HCT116 (cell line): ENCODE measurements at regions not wholly inside any gene's neighbourhood (a gene's known extent, or its start where the extent isn't known, plus 50 kb on each side); places are given as distances from the start of the nearest gene placed in this dataset.

ENCODE experiments used
- ATAC-seq: fragments of 200-7000 bp; cut with Tn5 transposase; 2 replicates; pipeline ENCODE4 v1.9.1; 2020; ENCODE audit warnings: mild to moderate bottlenecking, moderate library complexity
- BruUV-seq: library from RNA; stranded (reverse); fragments of 400-500 nt; replicated peaks from 2 replicates; lab custom pipeline; 2021; lab: Mats Ljungman, UMichigan
- CTCF ChIA-PET: fragments of 300-600 bp; sonication (Branson Sonifier 250); formaldehyde crosslinking; loops from one replicate; lab custom pipeline; 2021; ENCODE audit warnings: antibody characterized with exemption; lab: Charles Lee
- POLR2A ChIA-PET: fragments of 300-600, 350-600 bp; sonication (Branson Sonifier 250); formaldehyde crosslinking; loops from one replicate; lab custom pipeline; 2021; ENCODE audit warnings: antibody characterized with exemption; lab: Charles Lee
- RAD21 ChIA-PET, 2 experiments: fragments of 300-600 bp; sonication (Branson Sonifier 250); formaldehyde crosslinking; loops; one replicate each; lab custom pipeline; 2023; ENCODE audit warnings: low total read pairs in 2 of 2; ENCODE audit not compliant: uncharacterized antibody in 2 of 2, unreplicated experiment in 2 of 2, low non-redundant PET in 1 of 2; lab: Charles Lee
- DNase-seq: peaks from one replicate; pipeline ENCODE4 v3.0.0-alpha.2; 2010; ENCODE audit warnings: low read depth, low spot score
- H2AFZ ChIP-seq: fragments of 200-600 bp; shearing (Covaris generic), sonication (generic); 2 replicates; pipeline ENCODE4 v1.6.1; 2017; ENCODE audit warnings: low read depth, mixed run types, mixed read lengths, antibody characterized with exemption, low read length; ENCODE audit not compliant: poor library complexity, severe bottlenecking
- H3K27ac ChIP-seq: 2 replicates; pipeline ENCODE4 v1.5.1; 2012; ENCODE audit warnings: low read depth, low read length
- H3K27me3 ChIP-seq: fragments of 200-600 bp; sonication (generic); 2 replicates; pipeline ENCODE4 v1.6.1; 2016; ENCODE audit warnings: mixed run types, low read length, mixed read lengths; ENCODE audit not compliant: insufficient read depth
- H3K36me3 ChIP-seq, 2 experiments: fragments of 200-500 bp in 1 of 2; fragments of 200-600 bp in 1 of 2; sonication (Bioruptor generic) in 1 of 2; sonication (generic) in 1 of 2; 2 replicates each; pipeline versions ENCODE4 v1.5.1 to v1.6.1; 2014 to 2016; ENCODE audit warnings: low read length in 2 of 2, inconsistent platforms in 1 of 2, mixed read lengths in 1 of 2, mixed run types in 1 of 2; ENCODE audit not compliant: insufficient read depth in 2 of 2, control insufficient read depth in 1 of 2
- H3K4me1 ChIP-seq, 2 experiments: fragments of 200-600 bp in 1 of 2; sonication (generic) in 1 of 2; 2 replicates each; pipeline versions ENCODE4 v1.5.1 to v1.6.1; 2012 to 2017; ENCODE audit warnings: low read length in 2 of 2, inconsistent platforms in 1 of 2, mild to moderate bottlenecking in 1 of 2, mixed read lengths in 1 of 2, mixed run types in 1 of 2, moderate library complexity in 1 of 2; ENCODE audit not compliant: insufficient read depth in 2 of 2, control insufficient read depth in 1 of 2
- H3K4me2 ChIP-seq: fragments of 200-600 bp; sonication (generic); 2 replicates; pipeline ENCODE4 v1.6.1; 2017; ENCODE audit warnings: mixed run types, low read length, mixed read lengths
- H3K4me3 ChIP-seq, 2 experiments: fragments of 200-600 bp in 1 of 2; sonication (generic) in 1 of 2; replicated peaks in 1 of 2; 2 replicates each; pipeline ENCODE4 v1.5.1; 2011 to 2016; ENCODE audit warnings: low read length in 2 of 2, control low read depth in 1 of 2, low read depth in 1 of 2, mild to moderate bottlenecking in 1 of 2, mixed read lengths in 1 of 2, mixed run types in 1 of 2
- H3K79me2 ChIP-seq: fragments of 200-600 bp; sonication (generic); 2 replicates; pipeline ENCODE4 v1.6.1; 2017; ENCODE audit warnings: mild to moderate bottlenecking, mixed run types, low read length, moderate library complexity, mixed read lengths; ENCODE audit not compliant: insufficient read depth
- H3K9ac ChIP-seq: fragments of 200-600 bp; sonication (generic); 2 replicates; pipeline ENCODE4 v1.6.1; 2016; ENCODE audit warnings: low read length, mixed read lengths
- H3K9me2 ChIP-seq: fragments of 200-600 bp; sonication (generic), shearing (Covaris generic); 2 replicates; pipeline ENCODE4 v1.6.1; 2017; ENCODE audit warnings: mixed run types, mild to moderate bottlenecking, moderate library complexity; ENCODE audit not compliant: insufficient read depth
- H3K9me3 ChIP-seq, 2 experiments: fragments of 200-500 bp in 1 of 2; fragments of 200-600 bp in 1 of 2; sonication (Bioruptor generic) in 1 of 2; sonication (generic) in 1 of 2; 2 replicates each; pipeline ENCODE4 v1.6.1; 2014 to 2017; ENCODE audit warnings: low read length in 2 of 2, mixed read lengths in 2 of 2, inconsistent platforms in 1 of 2, low read depth in 1 of 2, mild to moderate bottlenecking in 1 of 2, mixed run types in 1 of 2, moderate library complexity in 1 of 2; ENCODE audit not compliant: control insufficient read depth in 1 of 2, insufficient read depth in 1 of 2
- H4K20me1 ChIP-seq: fragments of 200-600 bp; sonication (generic), shearing (Covaris generic); 2 replicates; pipeline ENCODE4 v1.6.1; 2017; ENCODE audit warnings: mixed run types, mild to moderate bottlenecking, moderate library complexity; ENCODE audit not compliant: insufficient read depth
- CBX3 ChIP-seq: IDR thresholded peaks from 2 replicates; pipeline ENCODE4 v1.6.1; 2012; ENCODE audit warnings: low read depth
- ELF1 ChIP-seq: IDR thresholded peaks from 2 replicates; pipeline ENCODE4 v1.6.1; 2012; ENCODE audit warnings: low read depth, borderline replicate concordance
- EZH2 ChIP-seq: fragments of 200-600 bp; sonication (generic); IDR thresholded peaks from 2 replicates; pipeline ENCODE4 v1.6.1; 2017; ENCODE audit warnings: antibody characterized with exemption, mixed run types
- SIN3A ChIP-seq: IDR thresholded peaks from 2 replicates; pipeline ENCODE4 v1.6.1; 2012; ENCODE audit warnings: low read depth
- SP1 ChIP-seq: IDR thresholded peaks from 2 replicates; pipeline ENCODE4 v1.6.1; 2012; ENCODE audit warnings: low read depth
- SRF ChIP-seq: IDR thresholded peaks from 2 replicates; pipeline ENCODE4 v1.6.1; 2012; ENCODE audit warnings: low read depth
- intact Hi-C: fragments of 100-400 bp; cut with micrococcal nuclease; formaldehyde crosslinking; loops from 2 replicates; pipeline ENCODE4 v1.10.0; 2022
- TF ChIP-seq, protein P1 (sequence below): IDR thresholded peaks from 2 replicates; pipeline ENCODE4 v1.6.1; 2012

DNA sequence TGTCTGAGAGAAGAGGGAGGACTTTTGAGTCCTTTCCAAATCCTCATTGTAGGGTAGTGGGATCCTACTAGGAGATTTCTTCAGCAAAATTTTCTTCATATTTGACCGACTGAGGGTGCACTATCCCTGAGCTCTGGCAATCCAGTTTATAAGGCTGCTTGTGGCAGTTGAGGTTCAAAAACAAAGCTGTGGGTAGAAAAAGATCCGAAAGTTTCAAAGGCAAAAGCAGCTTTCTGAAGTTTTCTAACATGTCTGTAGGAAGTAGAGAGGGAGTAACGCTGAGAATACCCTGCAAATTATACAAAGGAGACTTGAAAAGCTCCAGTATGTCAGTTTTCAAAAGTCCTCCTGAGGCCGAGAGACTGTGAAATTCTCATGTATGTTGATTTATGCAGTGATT is 1039.3 kb upstream of the PIK3C3 start:
- ChIA-PET POLR2A (no interaction called here), RAD21 (no interaction called here)
- H3K27me3 ChIP-seq: no peaks in the 10 kb centered on the region
- no peak overlapping the region for H2AFZ ChIP-seq
- no TSS peak for BruUV-seq
- intact Hi-C loops: no loop called here
- no peaks in the 10 kb centered on the region for H3K79me2 ChIP-seq
- ATAC-seq: no peak
- no peaks in the 10 kb centered on the region for H3K36me3 ChIP-seq
- H3K9me3 ChIP-seq: peaks cover 0 to 6% of the 10 kb centered on the region in 2 experiments; a peak in 2 of 4 replicates
- H3K4me1 ChIP-seq: no peaks in the 10 kb centered on the region
- H3K27ac ChIP-seq: no peak overlapping the region
- H3K9me2 ChIP-seq: no peaks in the 10 kb centered on the region
- no peaks in the 10 kb centered on the region for H4K20me1 ChIP-seq
- DNase-seq: no peak
- TF ChIP-seq SRF (no peak), SP1 (no peak), ELF1 (no peak)
- TF ChIP-seq, all 23 proteins: peak for 0
- CTCF ChIA-PET: no interaction called here
- Histone ChIP-seq H3K9ac (no peak overlapping the region), H3K4me2 (no peak overlapping the region), H3K4me3 (no peak overlapping the region)

DNA sequence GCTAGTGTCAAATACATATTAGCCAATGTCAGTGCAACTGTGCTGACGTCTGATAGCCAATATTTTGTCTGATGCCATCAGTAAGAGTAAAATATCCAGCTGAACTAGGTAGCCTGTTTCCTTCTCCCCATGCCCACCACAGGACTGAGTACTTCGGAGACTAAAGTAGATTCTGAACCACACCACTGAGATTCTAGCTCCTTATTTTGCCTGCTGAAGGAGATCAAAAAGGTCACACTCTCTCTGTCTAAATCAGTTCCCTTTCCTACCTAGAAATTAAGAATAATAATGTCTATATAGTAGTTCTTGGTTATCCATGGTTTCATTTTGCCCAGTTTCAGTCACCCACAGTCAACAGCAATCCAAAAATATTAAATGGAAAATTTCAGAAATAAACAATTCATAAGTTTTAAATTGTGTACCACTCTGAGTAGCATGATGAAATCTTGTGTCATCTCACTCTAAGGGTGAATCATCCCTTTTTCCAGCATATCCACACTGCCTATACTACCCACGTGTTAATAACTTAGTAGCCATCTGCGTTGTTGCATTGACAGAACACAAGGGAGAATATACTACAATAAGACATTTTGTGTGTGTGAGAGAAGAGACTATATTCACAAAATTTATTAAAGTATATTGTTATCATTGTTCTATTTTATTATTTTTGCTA is 1043.3 kb upstream of the PIK3C3 start:
- no peaks in the 10 kb centered on the region for H3K4me1 ChIP-seq
- no peak overlapping the region for H2AFZ ChIP-seq
- intact Hi-C loops: no loop called here
- H4K20me1 ChIP-seq: no peaks in the 10 kb centered on the region
- POLR2A ChIA-PET: no interaction called here
- BruUV-seq: no TSS peak
- H3K4me2 ChIP-seq: no peak overlapping the region
- no peaks in the 10 kb centered on the region for H3K79me2 ChIP-seq
- no peak overlapping the region for H3K27ac ChIP-seq
- no peak overlapping the region for H3K9ac ChIP-seq
- ATAC-seq: no peak
- no peak for DNase-seq
- no peaks in the 10 kb centered on the region for H3K9me2 ChIP-seq
- CTCF ChIA-PET: no interaction called here
- no peak for TF ChIP-seq CBX3
- TF ChIP-seq EZH2: no peak
- no peak for TF ChIP-seq SIN3A
- TF ChIP-seq, protein P1, sequence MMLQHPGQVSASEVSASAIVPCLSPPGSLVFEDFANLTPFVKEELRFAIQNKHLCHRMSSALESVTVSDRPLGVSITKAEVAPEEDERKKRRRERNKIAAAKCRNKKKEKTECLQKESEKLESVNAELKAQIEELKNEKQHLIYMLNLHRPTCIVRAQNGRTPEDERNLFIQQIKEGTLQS: no peak
- no peak for TF ChIP-seq SP1
- no peaks in the 10 kb centered on the region for H3K27me3 ChIP-seq
- RAD21 ChIA-PET: no interaction called here
- peaks cover 0 to 7% of the 10 kb centered on the region in 2 experiments; a peak in 2 of 4 replicates for H3K9me3 ChIP-seq
- H3K36me3 ChIP-seq: no peaks in the 10 kb centered on the region
- H3K4me3 ChIP-seq: no peak overlapping the region
